ENCODE measurements at regions not wholly inside any gene's neighbourhood (a gene's known extent, or its start where the extent isn't known, plus 50 kb on each side); places are given as distances from the start of the nearest gene placed in this dataset.
"Not testable (repeated sequence)": the region's sequence is repeated elsewhere in the genome, so short reads cannot be mapped to it uniquely, and the experiment has no call there.

DNA sequence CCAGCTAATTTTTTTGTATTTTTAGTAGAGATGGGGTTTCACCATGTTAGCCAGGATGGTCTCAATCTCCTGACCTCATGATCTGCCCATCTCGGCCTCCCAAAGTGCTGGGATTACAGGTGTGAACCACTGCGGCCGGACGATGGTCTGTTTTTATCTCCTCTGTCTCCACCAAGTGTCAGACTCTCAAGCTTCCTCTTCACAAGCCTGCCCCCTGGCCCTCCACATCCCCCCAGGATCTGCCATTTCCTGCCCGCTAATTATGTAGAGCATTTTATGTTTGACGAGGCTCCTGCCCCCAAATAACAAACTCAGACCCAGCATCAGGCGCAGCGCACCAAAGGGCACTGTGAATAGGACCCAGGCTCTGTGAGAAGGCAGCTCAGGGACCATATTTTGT lies 101.8 kb upstream of the PCBD1 start:
- not testable (repeated sequence) for DNase-seq (ENCODE audit: low read depth)

DNA sequence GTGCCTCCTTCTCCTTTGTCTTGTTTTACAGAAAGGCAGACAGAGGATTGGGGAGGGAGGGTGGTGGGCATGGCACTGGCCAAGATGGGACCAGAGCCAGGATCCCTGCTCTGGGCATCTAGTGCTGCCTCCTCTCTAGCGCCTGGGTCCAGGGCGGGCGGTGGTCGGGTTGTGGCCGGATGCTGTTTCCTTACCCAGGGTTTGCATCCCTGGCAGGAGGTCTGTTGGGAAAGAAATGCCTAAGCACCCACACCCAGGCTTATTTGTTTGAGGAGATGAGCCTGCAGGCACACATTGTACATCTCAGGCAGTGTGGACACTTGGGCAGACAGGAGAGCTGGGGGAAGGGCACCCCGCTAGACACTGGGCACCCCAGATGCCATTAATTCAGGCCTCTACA lies 102.3 kb upstream of the PCBD1 start:
- no peak for DNase-seq (ENCODE audit: low read depth)

DNA sequence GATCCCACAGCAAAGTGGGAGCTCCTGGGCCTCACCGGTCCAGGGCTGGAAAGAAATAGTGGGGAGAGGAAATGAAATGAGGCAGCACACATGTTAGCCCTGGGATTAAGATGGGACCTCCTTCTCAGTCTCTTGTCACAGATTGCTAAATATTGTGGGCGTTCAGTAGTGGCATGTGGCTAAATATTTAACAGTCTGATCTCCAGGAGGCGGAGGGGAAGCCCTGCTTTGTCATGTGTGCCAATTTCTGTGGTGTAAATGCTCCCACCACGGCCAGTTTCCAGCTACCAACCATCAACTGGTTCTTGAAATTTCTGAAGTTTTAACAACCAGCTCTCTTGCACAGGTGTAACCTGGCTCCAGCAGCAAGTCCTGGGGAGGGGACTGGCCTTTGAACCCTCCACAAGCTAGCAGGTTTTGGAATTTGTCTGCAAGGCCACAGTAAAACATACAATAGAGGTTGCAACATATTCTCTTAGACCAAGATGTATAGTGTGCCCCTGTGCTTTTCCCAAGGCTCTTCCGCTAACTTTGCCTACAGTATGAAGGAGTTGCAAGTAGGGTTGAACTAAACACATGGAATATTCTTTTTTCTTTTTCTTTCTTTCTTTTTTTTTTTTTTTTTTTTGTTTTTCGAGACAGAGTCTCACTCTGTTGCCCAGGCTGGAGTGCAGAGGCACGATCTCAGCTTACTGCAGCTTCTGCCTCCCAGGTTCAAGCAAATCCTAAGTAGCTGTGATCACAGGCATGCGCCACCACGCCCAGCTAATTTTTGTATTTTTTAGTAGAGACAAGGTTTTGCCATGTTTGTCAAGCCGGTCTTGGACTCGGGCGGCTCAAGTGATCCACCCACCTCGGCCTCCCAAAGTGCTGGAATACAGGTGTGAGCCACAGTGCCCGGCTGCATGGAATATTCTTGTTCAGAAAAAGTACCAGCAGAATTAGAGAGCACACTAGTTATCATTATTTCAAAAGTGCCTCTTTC lies 103.1 kb upstream of the PCBD1 start:
- no peak for DNase-seq (ENCODE audit: low read depth)

DNA sequence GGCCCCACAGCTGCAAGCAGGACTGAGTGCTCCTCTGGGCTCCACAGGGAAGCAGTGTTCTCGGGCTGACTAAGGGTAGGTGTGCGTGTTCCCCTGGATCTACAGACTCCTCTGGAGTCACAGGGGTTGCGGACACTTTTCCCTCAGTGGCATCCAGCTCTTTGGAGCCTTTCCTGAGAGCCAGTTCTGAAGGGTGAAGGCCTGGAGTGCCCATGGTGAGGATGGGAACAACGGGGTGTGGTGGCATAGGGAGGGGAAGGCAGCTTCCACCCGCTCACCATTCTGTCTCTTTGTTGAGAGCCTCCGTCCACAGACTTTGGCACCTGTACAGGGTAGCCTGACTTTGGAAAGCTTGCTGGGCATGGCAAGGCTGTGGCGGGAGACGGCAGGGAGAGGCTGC lies 104.1 kb upstream of the PCBD1 start:
- DNase-seq (ENCODE audit: low read depth): no peak

DNA sequence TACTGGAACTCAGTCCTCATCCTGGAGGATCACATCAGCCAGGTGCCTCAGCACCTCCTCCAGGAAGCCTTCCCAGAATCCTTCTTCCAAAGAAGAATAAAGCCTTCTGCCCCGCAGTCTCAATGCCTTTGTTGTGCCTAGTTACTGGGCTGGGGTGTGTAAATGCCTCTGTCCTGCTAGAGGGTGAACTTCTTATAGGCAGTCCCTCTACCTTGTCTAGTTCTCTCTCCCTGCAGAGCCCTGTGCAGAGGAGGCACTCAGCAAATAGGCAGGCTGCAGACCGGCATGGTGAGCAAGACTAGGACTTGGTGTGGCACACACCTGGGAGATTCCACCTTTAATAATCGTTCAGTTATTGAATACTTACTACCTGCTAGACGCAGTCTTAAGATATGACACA lies 104.7 kb upstream of the PCBD1 start:
- no peak for DNase-seq (ENCODE audit: low read depth)

DNA sequence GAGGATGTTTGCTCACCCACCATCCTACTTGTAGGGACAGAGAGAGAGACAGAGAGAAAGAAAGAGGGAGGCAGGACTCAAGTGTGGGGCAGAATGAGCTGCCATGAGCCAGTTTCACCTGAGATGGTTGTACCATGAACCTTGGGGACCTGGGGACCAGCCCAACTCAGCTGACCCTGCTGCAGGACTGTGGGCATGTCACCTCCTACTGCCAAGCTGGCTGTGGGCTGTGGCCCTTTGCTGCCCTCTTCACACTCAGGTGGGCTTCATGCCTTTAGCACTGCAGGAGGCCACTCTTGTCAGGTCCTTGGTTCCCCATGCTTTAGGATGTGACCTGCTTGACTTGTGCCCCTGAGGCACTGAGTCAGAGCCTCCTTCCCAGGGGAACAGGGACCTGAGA lies 108.2 kb upstream of the PCBD1 start:
- no peak for DNase-seq (ENCODE audit: low read depth)

DNA sequence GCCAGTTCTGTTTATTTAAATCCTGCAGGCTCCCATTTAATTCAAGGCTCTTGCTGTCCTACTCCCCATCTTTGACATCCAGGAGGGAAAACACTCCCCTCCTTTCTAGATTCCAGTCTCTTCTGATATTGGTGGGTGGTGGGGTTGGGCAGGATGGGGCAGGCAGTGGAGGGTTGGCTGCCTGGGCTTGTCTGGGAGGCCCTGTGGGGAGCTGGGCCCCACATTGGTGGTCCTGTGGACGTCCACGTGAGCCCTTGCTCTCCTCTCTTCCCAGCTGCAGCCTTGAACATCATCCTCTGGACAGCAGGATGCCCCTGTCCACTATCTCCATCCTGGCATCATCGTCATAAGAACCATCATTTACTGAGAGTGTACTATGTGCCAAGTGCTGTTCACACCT lies 108.9 kb upstream of the PCBD1 start:
- no peak for DNase-seq (ENCODE audit: low read depth)

DNA sequence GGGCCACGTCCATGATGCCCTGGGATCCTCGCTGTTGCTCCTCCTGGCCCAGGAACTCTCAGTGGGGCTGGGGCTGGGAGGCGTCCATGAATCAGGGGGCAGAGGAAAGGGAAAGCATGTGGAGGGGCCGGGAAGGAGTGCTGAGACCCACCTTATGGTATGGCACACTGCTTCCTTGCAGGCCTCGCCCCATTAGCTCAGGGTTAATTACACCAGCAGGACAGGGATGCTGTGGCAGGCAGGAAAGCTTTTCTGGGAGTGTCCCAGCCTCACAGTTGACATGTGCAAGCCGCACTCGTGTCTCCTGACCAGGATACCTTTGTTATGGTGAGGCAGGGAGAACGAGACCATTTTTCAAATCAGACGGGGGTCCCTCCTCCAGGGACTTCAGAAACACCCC lies 109.7 kb upstream of the PCBD1 start:
- DNase-seq (ENCODE audit: low read depth): no peak

DNA sequence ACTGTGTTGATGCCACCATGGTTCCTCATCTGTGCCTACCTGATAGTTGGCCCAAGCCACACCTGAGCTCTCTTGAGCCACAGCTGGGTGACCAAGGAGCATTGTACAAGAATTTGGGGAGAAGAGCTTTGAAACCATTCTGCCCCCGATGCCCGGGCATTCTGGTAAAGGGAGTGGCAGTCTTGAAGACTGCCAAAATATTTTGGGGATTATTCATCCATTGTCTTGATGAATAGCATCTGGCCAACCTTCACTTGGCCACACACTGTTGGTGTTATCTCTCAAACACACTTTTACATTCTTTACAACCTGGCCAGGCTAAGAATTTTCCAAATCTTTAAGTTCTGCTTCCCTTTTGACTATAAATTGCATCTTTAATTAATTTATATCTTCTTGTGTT lies 113.1 kb upstream of the PCBD1 start:
- DNase-seq (ENCODE audit: low read depth): no peak

DNA sequence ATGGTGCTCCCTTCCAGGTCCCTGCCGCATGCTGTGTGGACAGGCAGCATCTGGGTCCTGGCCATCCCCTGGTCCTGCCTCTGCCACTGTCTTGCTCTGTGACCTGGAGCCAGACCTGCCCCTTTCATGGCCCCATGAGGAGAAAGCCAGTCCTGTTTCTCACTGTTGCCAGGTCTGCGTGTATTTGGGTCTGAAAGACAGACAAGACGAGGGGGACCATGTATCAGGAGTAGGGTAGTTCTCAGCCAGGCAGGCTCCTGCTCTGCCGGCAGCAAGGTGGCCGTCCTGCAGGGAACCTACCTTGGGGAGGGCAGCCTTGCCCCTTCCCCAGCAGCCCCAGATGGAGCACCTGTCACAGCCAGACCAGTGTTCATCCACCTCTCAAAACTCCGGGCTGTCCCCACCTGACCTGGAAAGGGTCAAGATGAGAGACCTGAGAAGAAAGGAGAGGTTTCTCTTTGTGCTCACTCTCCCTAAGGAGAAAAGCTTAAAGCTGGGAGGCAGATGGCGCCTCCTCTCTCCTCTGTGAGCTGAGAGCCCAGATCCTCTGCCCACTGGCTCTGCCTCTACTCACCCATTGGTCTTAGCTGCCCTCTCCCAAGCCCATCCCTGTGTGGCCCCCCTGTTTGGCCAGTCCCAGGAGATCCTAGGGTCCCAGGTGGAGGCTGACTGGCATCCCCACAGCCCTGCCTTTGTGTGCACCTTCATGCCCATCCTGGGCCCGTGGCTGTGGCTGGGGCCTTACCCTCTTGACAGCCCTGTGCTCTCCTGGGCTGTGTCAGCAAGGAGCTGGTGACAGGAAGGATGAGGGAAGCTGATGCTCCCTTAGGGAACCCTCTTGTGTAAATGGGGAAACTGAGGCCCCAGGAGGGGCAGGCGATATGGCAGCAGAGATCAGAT lies 116.1 kb upstream of the PCBD1 start:
- no peak for DNase-seq (ENCODE audit: low read depth)

DNA sequence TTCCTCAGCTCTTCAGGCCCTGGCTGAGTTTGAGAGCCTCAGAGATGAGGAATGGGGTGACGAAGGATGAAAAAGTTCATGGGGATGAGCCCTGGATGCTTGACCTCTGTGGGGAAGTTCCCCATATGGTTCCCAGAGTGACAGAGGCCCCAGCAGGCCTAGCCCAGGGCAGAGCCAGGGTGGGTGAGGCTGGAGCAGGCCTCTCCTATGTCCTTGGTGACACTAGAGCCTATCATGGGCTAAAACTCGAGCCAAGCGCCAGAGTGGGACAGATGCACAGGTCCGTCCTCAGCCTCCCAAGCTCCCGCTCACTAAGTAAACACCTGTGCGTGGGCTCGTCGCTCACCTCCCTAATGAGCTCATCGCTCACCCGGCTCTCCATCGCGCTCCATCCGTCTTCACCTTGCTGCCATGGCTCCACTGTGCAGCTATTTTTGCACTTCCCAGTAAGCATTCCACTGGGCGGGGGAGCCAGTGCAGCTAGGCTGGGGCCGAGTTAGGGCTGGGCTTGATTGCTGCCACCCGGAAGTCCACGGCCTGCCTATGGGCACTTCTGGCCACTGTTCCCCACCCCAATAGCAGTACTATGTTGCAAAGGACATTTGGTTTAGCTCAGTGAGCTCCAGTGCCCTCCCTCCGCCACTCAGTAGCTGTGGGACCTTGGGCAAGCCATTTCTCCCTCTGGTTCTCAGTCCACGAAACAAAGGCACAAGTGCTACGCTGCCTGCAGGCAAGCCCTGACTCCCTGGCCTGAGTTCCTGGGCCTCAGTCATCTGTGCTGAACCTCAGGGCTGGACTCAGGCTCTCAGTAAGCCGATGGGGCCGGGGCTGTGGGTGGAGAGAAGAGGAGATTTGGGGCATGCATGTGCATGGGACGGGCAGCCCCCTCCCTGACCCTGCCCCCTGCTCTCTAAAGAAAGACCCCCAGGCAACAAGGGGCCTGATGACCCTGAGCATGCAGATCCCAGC lies 117.3 kb upstream of the PCBD1 start:
- no peak for DNase-seq (ENCODE audit: low read depth)

DNA sequence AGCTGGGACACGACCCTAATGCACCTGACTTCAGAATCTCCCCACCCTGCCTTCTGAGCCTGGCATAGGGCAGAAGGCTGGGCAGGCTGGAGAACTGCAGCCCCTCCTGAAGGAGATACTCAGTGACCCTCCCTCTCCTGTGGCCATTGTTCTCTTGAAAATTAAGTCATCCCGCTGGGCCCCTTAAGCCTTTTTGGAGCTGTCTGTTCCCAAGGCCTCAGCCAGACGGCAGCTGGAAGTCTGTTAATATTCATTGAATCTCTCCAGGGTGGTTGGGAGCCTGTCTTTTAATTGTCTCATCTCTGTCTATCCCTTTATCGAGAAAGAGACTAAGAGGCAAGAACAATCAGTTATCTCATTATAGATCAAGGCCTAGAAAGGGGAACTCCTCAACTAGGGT lies 118.1 kb upstream of the PCBD1 start:
- no peak for DNase-seq (ENCODE audit: low read depth)

DNA sequence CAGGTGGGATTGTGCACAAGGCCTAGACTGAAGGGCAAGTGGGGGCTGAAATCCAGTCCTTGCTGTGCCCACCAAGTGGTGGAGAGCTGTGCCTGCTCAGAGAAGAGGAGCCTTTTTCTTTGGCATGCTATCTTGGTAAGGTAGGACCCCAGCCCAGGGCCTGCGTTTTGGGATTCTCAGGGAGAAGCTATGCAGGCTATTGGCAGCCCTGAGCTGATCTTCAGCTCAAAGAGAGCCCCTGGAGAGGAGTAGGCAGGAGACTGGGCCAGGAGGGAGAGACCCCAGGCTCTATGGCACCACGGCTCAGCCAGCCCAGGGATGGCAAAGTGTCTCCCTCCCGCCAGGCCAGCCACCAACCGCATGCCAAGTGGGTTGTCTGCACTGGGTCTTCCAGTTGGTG lies 119.2 kb upstream of the PCBD1 start:
- DNase-seq (ENCODE audit: low read depth): no peak

DNA sequence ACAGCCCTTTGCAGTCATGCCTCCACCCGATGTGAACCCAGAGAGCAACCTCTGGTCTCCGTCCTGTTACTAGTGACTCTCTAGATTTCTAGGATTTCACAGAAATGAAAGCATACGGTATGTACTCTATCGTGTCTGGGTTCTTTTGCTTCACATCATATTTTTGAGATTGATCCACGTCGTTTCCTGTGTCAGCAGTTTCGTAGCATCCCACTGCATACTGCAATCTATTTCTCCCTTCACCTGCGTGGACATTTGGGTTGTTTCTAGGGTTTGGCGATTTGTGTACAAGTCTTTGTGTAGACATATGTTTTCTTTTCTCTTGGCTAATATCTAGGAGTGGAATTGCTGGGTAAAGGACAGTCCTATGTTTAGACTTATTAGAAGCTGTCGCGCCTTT lies 119.8 kb upstream of the PCBD1 start:
- DNase-seq (ENCODE audit: low read depth): no peak

DNA sequence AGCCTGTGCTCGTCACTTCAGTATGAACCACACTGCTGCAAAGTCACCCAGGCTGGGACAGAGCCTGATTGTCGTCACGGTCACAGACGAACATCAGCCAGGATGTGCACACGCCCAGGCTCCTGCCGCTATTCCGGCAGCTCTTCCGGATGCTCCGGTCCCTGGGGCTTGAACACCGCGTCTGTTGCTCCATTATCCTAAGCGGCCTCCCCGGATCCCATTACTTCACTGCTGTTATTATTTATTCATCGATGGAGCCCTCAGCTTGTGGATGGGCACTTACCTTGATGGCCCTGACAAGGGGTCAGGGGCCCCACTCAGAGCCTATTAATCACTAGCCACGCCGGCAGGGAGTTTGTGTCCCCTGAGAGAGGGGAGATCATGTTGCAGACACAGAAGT lies 120.8 kb upstream of the PCBD1 start:
- DNase-seq (ENCODE audit: low read depth): no peak

DNA sequence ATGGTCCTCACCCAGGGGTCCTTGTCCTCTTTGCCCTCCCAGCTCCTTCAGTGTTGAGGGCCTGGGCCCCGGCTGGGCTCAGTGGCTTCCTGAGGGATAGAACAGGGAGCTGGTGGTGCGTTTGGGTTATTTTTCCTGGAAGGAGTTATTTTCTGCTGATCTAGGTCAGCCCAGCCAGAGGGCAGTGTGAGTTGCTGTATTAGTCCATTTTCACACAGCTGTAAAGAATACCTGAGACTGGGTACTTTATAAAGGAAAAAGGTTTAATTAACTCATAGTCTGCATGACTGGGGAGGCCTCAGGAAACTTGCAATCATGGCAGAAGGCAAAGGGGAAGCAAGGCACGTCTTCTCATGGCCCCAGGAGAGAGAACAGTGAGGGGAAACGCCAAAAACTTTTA lies 122.4 kb upstream of the PCBD1 start:
- no peak for DNase-seq (ENCODE audit: low read depth)

DNA sequence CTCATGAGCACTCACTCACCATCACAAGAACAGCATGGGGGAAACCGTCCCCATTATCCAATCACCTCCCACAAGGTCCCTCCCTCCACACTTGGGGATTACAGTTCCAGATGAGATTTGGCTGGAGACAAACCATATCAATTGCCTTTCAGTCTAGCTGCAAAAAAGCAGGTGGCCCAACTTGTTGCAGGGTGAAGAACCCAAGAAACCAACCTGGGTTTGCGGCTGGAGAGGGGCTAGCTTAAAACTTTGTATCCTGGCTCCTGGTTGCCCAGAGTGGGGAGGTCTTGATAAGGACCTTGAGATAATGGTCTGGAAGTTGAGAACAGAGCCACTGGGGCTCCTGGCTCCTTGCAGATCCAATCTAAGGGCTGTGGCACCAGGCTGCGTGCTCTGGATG lies 122.8 kb upstream of the PCBD1 start:
- DNase-seq (ENCODE audit: low read depth): no peak

DNA sequence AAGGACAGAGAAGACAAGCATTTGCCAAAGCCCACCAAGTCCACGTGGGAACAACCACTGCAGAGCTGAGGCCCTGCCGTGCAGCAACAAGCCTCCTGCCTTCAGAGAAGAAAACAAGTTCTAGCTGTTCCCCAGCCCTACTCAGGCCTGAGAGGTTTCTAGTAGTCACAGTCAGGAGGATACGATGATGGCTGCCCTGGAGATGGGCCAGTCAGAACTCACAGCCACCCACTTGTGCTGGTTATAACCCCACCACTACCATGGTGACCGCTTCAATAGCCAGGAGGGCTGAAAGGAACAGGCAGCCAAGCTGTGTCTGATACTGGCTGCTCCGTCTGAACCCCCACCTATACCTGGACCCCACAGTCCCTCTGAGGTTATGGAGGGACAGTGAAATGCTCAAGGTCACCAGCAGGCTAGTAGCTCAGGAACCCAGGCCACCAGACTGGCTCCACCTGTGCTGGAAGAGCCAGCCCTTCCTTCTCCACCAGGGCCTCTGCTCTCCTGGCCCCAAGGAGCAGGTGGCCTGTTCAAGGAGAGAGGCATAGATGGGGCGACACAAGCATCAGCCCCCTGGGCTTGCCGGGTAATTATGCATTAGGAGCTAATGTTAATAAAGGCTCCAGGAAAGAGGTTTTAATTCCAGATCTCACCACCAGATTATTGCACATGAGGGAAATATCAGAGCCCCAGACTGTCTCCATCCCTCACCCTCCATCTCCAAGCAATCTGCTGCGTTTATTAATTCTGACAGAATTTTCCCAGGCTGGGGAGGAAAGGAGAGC lies 125.8 kb upstream of the PCBD1 start:
- DNase-seq (ENCODE audit: low read depth): no peak

DNA sequence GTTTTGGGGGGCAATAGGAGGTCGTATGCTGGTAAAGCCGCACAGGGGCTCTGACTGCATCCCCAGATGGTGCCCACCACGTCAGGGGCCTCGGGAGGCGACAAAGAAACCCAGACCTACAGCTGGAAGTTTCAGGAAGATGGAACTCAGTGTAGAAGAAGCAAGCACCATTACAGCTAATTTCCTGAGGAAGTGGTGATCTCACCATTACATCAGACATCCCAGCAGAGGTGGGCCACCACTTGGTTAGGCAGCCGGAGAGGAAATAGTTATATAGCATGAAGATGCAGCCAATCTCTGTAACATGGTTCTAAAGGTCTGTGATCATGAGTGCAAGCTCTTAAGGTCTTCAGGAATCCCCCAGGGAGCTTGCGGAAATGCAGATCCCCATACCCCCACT lies 127.3 kb upstream of the PCBD1 start:
- no peak for DNase-seq (ENCODE audit: low read depth)

DNA sequence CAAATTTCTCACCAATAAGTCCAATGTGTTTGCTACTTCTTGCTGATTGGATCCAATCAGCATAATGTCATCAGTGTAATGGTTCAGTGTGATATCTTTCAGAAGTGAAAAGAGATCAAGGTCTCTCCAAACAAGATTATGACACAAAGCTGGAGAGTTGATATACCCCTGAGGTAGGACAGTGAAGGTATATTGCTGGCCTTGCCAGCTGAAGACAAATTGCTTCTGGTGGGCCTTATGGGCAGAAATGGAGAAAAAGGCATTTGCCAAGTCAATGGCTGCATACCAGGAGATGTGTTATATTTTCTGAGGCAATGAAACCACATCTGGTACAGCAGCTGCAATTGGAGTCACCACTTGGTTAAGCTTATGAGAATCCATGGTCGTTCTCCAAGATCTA lies 131.7 kb upstream of the PCBD1 start:
- DNase-seq (ENCODE audit: low read depth): not testable (repeated sequence)

DNA sequence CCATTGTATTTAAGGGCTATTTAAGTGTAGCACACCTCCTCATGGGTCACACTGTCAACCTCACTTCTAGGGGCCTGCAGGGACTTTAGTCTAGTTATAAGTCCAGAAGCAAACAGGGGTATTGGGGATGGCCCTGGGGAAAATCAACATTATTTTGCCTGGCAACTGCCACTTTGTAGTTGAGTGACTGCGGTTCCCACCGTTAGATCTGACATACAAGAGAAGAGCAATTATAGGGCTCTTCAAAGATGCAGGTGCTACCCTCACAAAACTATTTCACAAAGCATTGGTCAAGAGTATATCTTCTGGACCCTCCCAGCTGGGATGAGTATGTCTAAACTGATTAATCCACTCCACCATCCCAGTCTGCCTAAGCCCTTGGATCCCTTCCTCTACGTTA lies 133.0 kb upstream of the PCBD1 start:
- DNase-seq (ENCODE audit: low read depth): no peak
